Trophoblast cell (in vitro differentiated cells and primary cell): ENCODE measurements at regions not wholly inside any gene's neighbourhood (a gene's known extent, or its start where the extent isn't known, plus 50 kb on each side); places are given as distances from the start of the nearest gene placed in this dataset.

Experiments used
- DNase-seq, 2 donors: peaks; one replicate each; pipeline ENCODE4 v3.0.0-alpha.2; 2016
- H2AFZ ChIP-seq: 2 replicates; pipeline ENCODE4 v1.6.1; 2013; ENCODE audit warnings: low read length, moderate library complexity, mild to moderate bottlenecking; ENCODE audit not compliant: insufficient read depth, poor library complexity
- H2AK5ac ChIP-seq: 2 replicates; pipeline ENCODE4 v1.6.1; 2013; ENCODE audit warnings: mild to moderate bottlenecking, low read length
- H2BK120ac ChIP-seq: 2 replicates; pipeline ENCODE4 v1.6.1; 2013; ENCODE audit warnings: low read length, mild to moderate bottlenecking, moderate library complexity; ENCODE audit not compliant: insufficient read depth, poor library complexity
- H2BK12ac ChIP-seq: 2 replicates; pipeline ENCODE4 v1.6.1; 2013; ENCODE audit warnings: mild to moderate bottlenecking, low read length, moderate library complexity
- H2BK5ac ChIP-seq: 2 replicates; pipeline ENCODE4 v1.6.1; 2013; ENCODE audit warnings: low read length, low read depth, moderate library complexity, mild to moderate bottlenecking; ENCODE audit not compliant: poor library complexity
- H3K14ac ChIP-seq: 2 replicates; pipeline ENCODE4 v1.6.1; 2013; ENCODE audit warnings: mild to moderate bottlenecking, low read length
- H3K18ac ChIP-seq: 2 replicates; pipeline ENCODE4 v1.6.1; 2013; ENCODE audit warnings: mild to moderate bottlenecking, low read length
- H3K23ac ChIP-seq: 2 replicates; pipeline ENCODE4 v1.6.1; 2013; ENCODE audit warnings: low read length
- H3K27ac ChIP-seq: 2 replicates; pipeline ENCODE4 v1.5.1; 2013; ENCODE audit warnings: low read depth, mild to moderate bottlenecking, inconsistent platforms, low read length, moderate library complexity
- H3K27me3 ChIP-seq: 2 replicates; pipeline ENCODE4 v1.6.1; 2013; ENCODE audit warnings: inconsistent platforms, mild to moderate bottlenecking, low read length, moderate library complexity; ENCODE audit not compliant: insufficient read depth
- H3K36me3 ChIP-seq, 2 experiments: 1 replicate in 1 of 2; 2 replicates in 1 of 2; pipeline ENCODE4 v1.6.1; 2013; ENCODE audit warnings: low read length in 2 of 2, mild to moderate bottlenecking in 2 of 2, moderate library complexity in 1 of 2; ENCODE audit not compliant: insufficient read depth in 2 of 2, control insufficient read depth in 1 of 2
- H3K4ac ChIP-seq: 2 replicates; pipeline ENCODE4 v1.6.1; 2013; ENCODE audit warnings: low read depth, mild to moderate bottlenecking, low read length, moderate library complexity
- H3K4me1 ChIP-seq, 2 experiments: 1 replicate in 1 of 2; 2 replicates in 1 of 2; pipeline ENCODE4 v1.6.1; 2013; ENCODE audit warnings: low read length in 2 of 2, mild to moderate bottlenecking in 2 of 2, moderate library complexity in 1 of 2; ENCODE audit not compliant: insufficient read depth in 2 of 2, control insufficient read depth in 1 of 2
- H3K4me2 ChIP-seq: 2 replicates; pipeline ENCODE4 v1.6.1; 2013; ENCODE audit warnings: inconsistent platforms, mild to moderate bottlenecking, low read length, moderate library complexity
- H3K4me3 ChIP-seq: 2 replicates; pipeline ENCODE4 v1.5.1; 2013; ENCODE audit warnings: mild to moderate bottlenecking, low read depth, low read length, inconsistent platforms
- H3K79me1 ChIP-seq: one replicate; pipeline ENCODE4 v1.6.1; 2013; ENCODE audit warnings: low read length
- H3K79me2 ChIP-seq: 2 replicates; pipeline ENCODE4 v1.6.1; 2013; ENCODE audit warnings: low read length, mild to moderate bottlenecking; ENCODE audit not compliant: control insufficient read depth, insufficient read depth, poor library complexity
- H3K9ac ChIP-seq: 2 replicates; pipeline ENCODE4 v1.6.1; 2013; ENCODE audit warnings: mild to moderate bottlenecking, low read length
- H3K9me3 ChIP-seq: 2 replicates; pipeline ENCODE4 v1.6.1; 2013; ENCODE audit warnings: low read depth, mild to moderate bottlenecking, control low read depth, inconsistent platforms, low read length; ENCODE audit not compliant: insufficient read depth
- H4K12ac ChIP-seq: 2 replicates; pipeline ENCODE4 v1.6.1; 2013; ENCODE audit warnings: low read depth, mild to moderate bottlenecking, low read length, moderate library complexity
- H4K8ac ChIP-seq: 2 replicates; pipeline ENCODE4 v1.6.1; 2013; ENCODE audit warnings: low read depth, mild to moderate bottlenecking, low read length, moderate library complexity
- H4K91ac ChIP-seq: one replicate; pipeline ENCODE4 v1.6.1; 2013; ENCODE audit warnings: low read depth, mild to moderate bottlenecking, low read length, moderate library complexity
- WGBS: extraction: QIAGEN DNeasy Blood & Tissue Kit; methylation state at CpG from one replicate; pipeline ENCODE4 v1.1.7; 2013; ENCODE audit warnings: missing lambda C conversion rate; ENCODE audit not compliant: insufficient read length, insufficient coverage; ENCODE audit errors: extremely low coverage; 5-methylcytosine and 5-hydroxymethylcytosine counted together

- Histone ChIP-seq H4K8ac (no peak overlapping the region), H3K9ac (no peak overlapping the region), H3K23ac (no peak overlapping the region), H2AK5ac (no peak overlapping the region), H3K18ac (no peak overlapping the region), H3K4me2 (no peak overlapping the region), H3K79me2 (no peaks in the 10 kb centered on the region), H4K12ac (no peak overlapping the region), H3K79me1 (peaks cover 3% of the 10 kb centered on the region), H3K4me1 (peaks cover 7 to 10% of the 10 kb centered on the region in 2 experiments), H2BK12ac (no peak overlapping the region), H3K36me3 (no peaks in the 10 kb centered on the region), H2AFZ (no peak overlapping the region), H3K9me3 (no peaks in the 10 kb centered on the region), H3K4ac (no peak overlapping the region), H3K4me3 (no peak overlapping the region), H2BK5ac (no peak overlapping the region), H3K27me3 (no peaks in the 10 kb centered on the region), H3K14ac (no peak overlapping the region), H3K27ac (no peak overlapping the region), H2BK120ac (no peak overlapping the region), H4K91ac (no peak overlapping the region)
- no CpG with 5 or more reads among the region's 3 CpGs for WGBS
- DNase-seq: no peak
Measured at GRCh38 chr11:19375440-19375839, 134.7 kb upstream of the E2F8 start.

- Histone ChIP-seq H3K79me2 (no peaks in the 10 kb centered on the region), H3K27ac (no peak overlapping the region)
- no CpG with 5 or more reads among the region's 1 CpG for WGBS
Measured at GRCh38 chr11:19374151-19374569, 133.4 kb upstream of the E2F8 start.

GRCh38 chr11:19372381-19372780, 131.6 kb upstream of the E2F8 start:
- no peak for DNase-seq
- no peak overlapping the region for H3K4me3 ChIP-seq
- no peak overlapping the region for H3K4ac ChIP-seq
- no peak overlapping the region for H3K18ac ChIP-seq
- no peaks in the 10 kb centered on the region for H3K36me3 ChIP-seq
- H3K9me3 ChIP-seq: no peaks in the 10 kb centered on the region
- H3K79me1 ChIP-seq: peaks cover 9% of the 10 kb centered on the region
- H3K27me3 ChIP-seq: no peaks in the 10 kb centered on the region
- H4K8ac ChIP-seq: no peak overlapping the region
- no peak overlapping the region for H4K91ac ChIP-seq
- no peaks in the 10 kb centered on the region for H3K79me2 ChIP-seq
- H2BK12ac ChIP-seq: peak overlapping the region; percentile 63
- H2BK5ac ChIP-seq: no peak overlapping the region
- no peak overlapping the region for H3K27ac ChIP-seq
- no peak overlapping the region for H4K12ac ChIP-seq
- peak overlapping the region; percentile 17 for H2BK120ac ChIP-seq
- no CpG with 5 or more reads among the region's 4 CpGs for WGBS
- no peak overlapping the region for H3K23ac ChIP-seq
- no peak overlapping the region for H2AFZ ChIP-seq
- H2AK5ac ChIP-seq: peak overlapping the region; percentile 65
- H3K14ac ChIP-seq: no peak overlapping the region
- peaks cover 4 to 14% of the 10 kb centered on the region in 2 experiments for H3K4me1 ChIP-seq
- H3K4me2 ChIP-seq: no peak overlapping the region
- H3K9ac ChIP-seq: no peak overlapping the region

More at GRCh38 chr11:19374151-19374569, 133.4 kb upstream of the E2F8 start:
- Histone ChIP-seq H3K23ac (no peak overlapping the region), H3K4me1 (peaks cover 4 to 14% of the 10 kb centered on the region in 2 experiments), H2AK5ac (no peak overlapping the region), H3K27me3 (no peaks in the 10 kb centered on the region), H3K14ac (no peak overlapping the region), H4K12ac (no peak overlapping the region), H2BK120ac (no peak overlapping the region), H3K9ac (no peak overlapping the region), H3K36me3 (no peaks in the 10 kb centered on the region), H3K9me3 (no peaks in the 10 kb centered on the region), H3K4me3 (no peak overlapping the region), H3K18ac (no peak overlapping the region), H3K4ac (no peak overlapping the region), H4K91ac (no peak overlapping the region), H2BK5ac (no peak overlapping the region), H2BK12ac (no peak overlapping the region), H2AFZ (no peak overlapping the region), H3K79me1 (peaks cover 9% of the 10 kb centered on the region), H3K4me2 (no peak overlapping the region), H4K8ac (no peak overlapping the region)
- peak; percentile 64 to 80 for DNase-seq

- H2BK120ac ChIP-seq: peak overlapping the region; percentile 13
- H3K18ac ChIP-seq: no peak overlapping the region
- peak; percentile 87 to 96 for DNase-seq
- no peak overlapping the region for H2AK5ac ChIP-seq
- no peak overlapping the region for H3K4me3 ChIP-seq
- WGBS: no CpG with 5 or more reads among the region's 7 CpGs
- no peak overlapping the region for H3K4ac ChIP-seq
- H2AFZ ChIP-seq: no peak overlapping the region
- no peak overlapping the region for H3K14ac ChIP-seq
- H3K4me1 ChIP-seq: peaks cover 10 to 19% of the 10 kb centered on the region in 2 experiments
- H3K4me2 ChIP-seq: peak overlapping the region; percentile 22
- H3K79me2 ChIP-seq: no peaks in the 10 kb centered on the region
- peak overlapping the region; percentile 25 for H2BK5ac ChIP-seq
- peak overlapping the region; percentile 8 for H4K91ac ChIP-seq
- H2BK12ac ChIP-seq: no peak overlapping the region
- peak overlapping the region; percentile 60 for H3K27ac ChIP-seq
- H4K12ac ChIP-seq: no peak overlapping the region
- no peaks in the 10 kb centered on the region for H3K36me3 ChIP-seq
- no peaks in the 10 kb centered on the region for H3K27me3 ChIP-seq
- peaks cover 14% of the 10 kb centered on the region for H3K79me1 ChIP-seq
- no peak overlapping the region for H3K23ac ChIP-seq
- no peak overlapping the region for H3K9ac ChIP-seq
- no peaks in the 10 kb centered on the region for H3K9me3 ChIP-seq
- H4K8ac ChIP-seq: no peak overlapping the region
Measured at GRCh38 chr11:19370100-19370861, 129.5 kb upstream of the E2F8 start.
